ENCODE measurements at regions not wholly inside any gene's neighbourhood (a gene's known extent, or its start where the extent isn't known, plus 50 kb on each side); places are given as distances from the start of the nearest gene placed in this dataset.

- Histone ChIP-seq H3K9me2 (replicated peaks; ENCODE audit: insufficient read depth, low read length) (no peaks in the 10 kb centered on the region), H3K9me3 (ENCODE audit: insufficient read depth, low read length) (no peaks in the 10 kb centered on the region), H3K79me2 (ENCODE audit: insufficient read depth, low read length) (no peaks in the 10 kb centered on the region), H3K36me3 (ENCODE audit: low read length) (no peaks in the 10 kb centered on the region), H3K27ac (ENCODE audit: low read depth, low read length) (no peak overlapping the region), H3K4me3 (ENCODE audit: insufficient read depth, low read length, poor library complexity, severe bottlenecking) (no peak overlapping the region), H2AFZ (ENCODE audit: low read depth, low read length, severe bottlenecking) (no peak overlapping the region), H3K9ac (ENCODE audit: low read length) (no peak overlapping the region), H3K27me3 (ENCODE audit: low read length) (no peaks in the 10 kb centered on the region), H3F3A (ENCODE audit: insufficient read depth) (no peaks in the 10 kb centered on the region), H4K20me1 (ENCODE audit: low read depth, low read length) (no peaks in the 10 kb centered on the region), H3K4me2 (ENCODE audit: low read depth, low read length, poor library complexity, severe bottlenecking) (no peak overlapping the region)
- no peak for TF ChIP-seq EZH2phosphoT487 (conservative IDR thresholded peaks at IDR 0.05; ENCODE audit: low read length)
- TF ChIP-seq CTCF (IDR thresholded peaks at IDR 0.05; ENCODE audit: insufficient read depth, low read length, poor library complexity, severe bottlenecking): no peak
Measured at GRCh38 chr9:18018661-18019060, 439.8 kb downstream of the SH3GL2 start.

GRCh38 chr9:18020121-18020745, 441.4 kb downstream of the SH3GL2 start:
- Histone ChIP-seq H3K9ac (ENCODE audit: low read length) (no peak overlapping the region), H3K79me2 (ENCODE audit: insufficient read depth, low read length) (no peaks in the 10 kb centered on the region), H3K4me2 (ENCODE audit: low read depth, low read length, poor library complexity, severe bottlenecking) (no peak overlapping the region), H3F3A (ENCODE audit: insufficient read depth) (no peaks in the 10 kb centered on the region), H4K20me1 (ENCODE audit: low read depth, low read length) (no peaks in the 10 kb centered on the region), H3K27me3 (ENCODE audit: low read length) (no peaks in the 10 kb centered on the region), H3K9me3 (ENCODE audit: insufficient read depth, low read length) (no peaks in the 10 kb centered on the region), H3K36me3 (ENCODE audit: low read length) (no peaks in the 10 kb centered on the region), H3K4me3 (ENCODE audit: insufficient read depth, low read length, poor library complexity, severe bottlenecking) (no peak overlapping the region), H3K9me2 (replicated peaks; ENCODE audit: insufficient read depth, low read length) (no peaks in the 10 kb centered on the region), H2AFZ (ENCODE audit: low read depth, low read length, severe bottlenecking) (no peak overlapping the region), H3K27ac (ENCODE audit: low read depth, low read length) (no peak overlapping the region)
- TF ChIP-seq EZH2phosphoT487 (conservative IDR thresholded peaks at IDR 0.05; ENCODE audit: low read length) (no peak), CTCF (IDR thresholded peaks at IDR 0.05; ENCODE audit: insufficient read depth, low read length, poor library complexity, severe bottlenecking) (no peak)

- no peaks in the 10 kb centered on the region for H3K79me2 ChIP-seq (ENCODE audit: insufficient read depth, low read length)
- no peaks in the 10 kb centered on the region for H3K9me2 ChIP-seq (replicated peaks; ENCODE audit: insufficient read depth, low read length)
- no peak overlapping the region for H2AFZ ChIP-seq (ENCODE audit: low read depth, low read length, severe bottlenecking)
- H3F3A ChIP-seq (ENCODE audit: insufficient read depth): no peaks in the 10 kb centered on the region
- H4K20me1 ChIP-seq (ENCODE audit: low read depth, low read length): no peaks in the 10 kb centered on the region
- H3K36me3 ChIP-seq (ENCODE audit: low read length): no peaks in the 10 kb centered on the region
- H3K9ac ChIP-seq (ENCODE audit: low read length): no peak overlapping the region
- no peaks in the 10 kb centered on the region for H3K9me3 ChIP-seq (ENCODE audit: insufficient read depth, low read length)
- H3K27ac ChIP-seq (ENCODE audit: low read depth, low read length): no peak overlapping the region
- H3K27me3 ChIP-seq (ENCODE audit: low read length): no peaks in the 10 kb centered on the region
- H3K4me3 ChIP-seq (ENCODE audit: insufficient read depth, low read length, poor library complexity, severe bottlenecking): no peak overlapping the region
- no peak for TF ChIP-seq CTCF (IDR thresholded peaks at IDR 0.05; ENCODE audit: insufficient read depth, low read length, poor library complexity, severe bottlenecking)
- no peak for TF ChIP-seq EZH2phosphoT487 (conservative IDR thresholded peaks at IDR 0.05; ENCODE audit: low read length)
- H3K4me2 ChIP-seq (ENCODE audit: low read depth, low read length, poor library complexity, severe bottlenecking): no peak overlapping the region
Measured at GRCh38 chr9:18022642-18023041, 443.8 kb downstream of the SH3GL2 start.

Measured in SU-DHL-6 (cell line).